ENCODE measurements at regions not wholly inside any gene's neighbourhood (a gene's known extent, or its start where the extent isn't known, plus 50 kb on each side); places are given as distances from the start of the nearest gene placed in this dataset.

- TF ChIP-seq CTCF (IDR thresholded peaks at IDR 0.05; ENCODE audit: control extremely low read depth, extremely low read depth, low read depth, missing control alignments): no peak
- CTCF ChIA-PET: no interaction called here
- POLR2A ChIA-PET: no interaction called here
- no peak for DNase-seq (ENCODE audit: extremely low spot score)
Observed at GRCh38 chr16:16910666-16911065, 531.7 kb downstream of the NPIPA7 start.

- DNase-seq (ENCODE audit: extremely low spot score): no peak
- no peak for TF ChIP-seq CTCF (IDR thresholded peaks at IDR 0.05; ENCODE audit: control extremely low read depth, extremely low read depth, low read depth, missing control alignments)
- CTCF ChIA-PET: no interaction called here
- POLR2A ChIA-PET: no interaction called here
Observed at GRCh38 chr16:16915771-16916170, 536.8 kb downstream of the NPIPA7 start.

GRCh38 chr16:16917191-16917785, 538.3 kb downstream of the NPIPA7 start:
- no peak for DNase-seq (ENCODE audit: extremely low spot score)
- CTCF ChIA-PET: no interaction called here
- TF ChIP-seq CTCF (IDR thresholded peaks at IDR 0.05; ENCODE audit: control extremely low read depth, extremely low read depth, low read depth, missing control alignments): no peak
- POLR2A ChIA-PET: no interaction called here

- POLR2A ChIA-PET: no interaction called here
- CTCF ChIA-PET: interaction anchor here (0.8 to 1.1 kb wide), 3 partner anchors 9 to 33 kb away, joined by 3 read pairs; no protein-coding TSS in a partner anchor
- TF ChIP-seq CTCF (IDR thresholded peaks at IDR 0.05; ENCODE audit: control extremely low read depth, extremely low read depth, low read depth, missing control alignments): no peak
- no peak for DNase-seq (ENCODE audit: extremely low spot score)
Observed at GRCh38 chr16:16923479-16923878, 544.5 kb downstream of the NPIPA7 start.

GRCh38 chr16:16924613-16925012, 545.7 kb downstream of the NPIPA7 start:
- POLR2A ChIA-PET: no interaction called here
- CTCF ChIA-PET: no interaction called here
- DNase-seq (ENCODE audit: extremely low spot score): no peak
- TF ChIP-seq CTCF (IDR thresholded peaks at IDR 0.05; ENCODE audit: control extremely low read depth, extremely low read depth, low read depth, missing control alignments): no peak

GRCh38 chr16:16925432-16925831, 545.3 kb downstream of the XYLT1 start:
- ChIA-PET POLR2A (no interaction called here), CTCF (no interaction called here)
- no peak for TF ChIP-seq CTCF (IDR thresholded peaks at IDR 0.05; ENCODE audit: control extremely low read depth, extremely low read depth, low read depth, missing control alignments)
- no peak for DNase-seq (ENCODE audit: extremely low spot score)
